ENCODE measurements at regions not wholly inside any gene's neighbourhood (a gene's known extent, or its start where the extent isn't known, plus 50 kb on each side); places are given as distances from the start of the nearest gene placed in this dataset.
"Not testable (repeated sequence)": the region's sequence is repeated elsewhere in the genome, so short reads cannot be mapped to it uniquely, and the experiment has no call there.

DNA sequence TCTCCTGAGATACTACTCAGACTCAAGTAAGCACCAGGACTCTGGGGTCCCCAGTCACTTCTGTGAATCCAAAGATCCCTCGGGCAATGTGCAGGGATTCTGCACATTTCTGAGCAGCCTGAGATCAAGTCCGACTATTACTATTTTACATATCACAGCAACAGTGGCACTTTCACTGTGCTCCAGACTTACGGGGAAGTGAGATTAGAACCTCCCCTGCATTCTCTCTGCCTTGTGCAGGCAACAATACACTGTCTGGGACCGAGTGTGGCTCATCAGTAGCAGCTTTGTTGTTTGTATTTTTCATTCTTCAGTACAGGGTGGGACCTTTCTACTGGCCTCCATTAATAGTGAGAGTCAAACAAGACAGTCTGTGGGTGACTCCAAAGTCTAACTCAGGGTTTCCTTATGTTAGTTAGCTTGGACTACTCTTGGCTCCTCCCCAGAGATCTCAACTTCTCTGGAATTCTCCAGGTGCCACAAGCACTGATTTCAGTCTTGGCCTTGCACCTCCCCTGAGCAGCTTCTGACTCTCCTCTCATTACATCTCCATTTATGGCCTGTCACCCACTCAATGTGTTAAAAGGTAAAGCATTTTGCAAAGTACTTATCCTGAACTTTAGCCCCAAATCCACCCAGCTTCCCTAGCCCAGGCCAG is 76.2 kb upstream of the TOP3B start:
- H3K4me3 ChIP-seq = no peak overlapping the region
- no peaks in the 10 kb centered on the region for H3K27me3 ChIP-seq
- H3K4me1 ChIP-seq = no peaks in the 10 kb centered on the region
- H3K27ac ChIP-seq = no peak overlapping the region
- no peaks in the 10 kb centered on the region for H3K9me3 ChIP-seq
- TF ChIP-seq POLR2A (IDR thresholded peaks at IDR 0.05) = no peak
- TF ChIP-seq, protein P1, sequence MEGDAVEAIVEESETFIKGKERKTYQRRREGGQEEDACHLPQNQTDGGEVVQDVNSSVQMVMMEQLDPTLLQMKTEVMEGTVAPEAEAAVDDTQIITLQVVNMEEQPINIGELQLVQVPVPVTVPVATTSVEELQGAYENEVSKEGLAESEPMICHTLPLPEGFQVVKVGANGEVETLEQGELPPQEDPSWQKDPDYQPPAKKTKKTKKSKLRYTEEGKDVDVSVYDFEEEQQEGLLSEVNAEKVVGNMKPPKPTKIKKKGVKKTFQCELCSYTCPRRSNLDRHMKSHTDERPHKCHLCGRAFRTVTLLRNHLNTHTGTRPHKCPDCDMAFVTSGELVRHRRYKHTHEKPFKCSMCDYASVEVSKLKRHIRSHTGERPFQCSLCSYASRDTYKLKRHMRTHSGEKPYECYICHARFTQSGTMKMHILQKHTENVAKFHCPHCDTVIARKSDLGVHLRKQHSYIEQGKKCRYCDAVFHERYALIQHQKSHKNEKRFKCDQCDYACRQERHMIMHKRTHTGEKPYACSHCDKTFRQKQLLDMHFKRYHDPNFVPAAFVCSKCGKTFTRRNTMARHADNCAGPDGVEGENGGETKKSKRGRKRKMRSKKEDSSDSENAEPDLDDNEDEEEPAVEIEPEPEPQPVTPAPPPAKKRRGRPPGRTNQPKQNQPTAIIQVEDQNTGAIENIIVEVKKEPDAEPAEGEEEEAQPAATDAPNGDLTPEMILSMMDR (IDR thresholded peaks at IDR 0.05) = no peak
- no peak for DNase-seq
- no peaks in the 10 kb centered on the region for H3K36me3 ChIP-seq

DNA sequence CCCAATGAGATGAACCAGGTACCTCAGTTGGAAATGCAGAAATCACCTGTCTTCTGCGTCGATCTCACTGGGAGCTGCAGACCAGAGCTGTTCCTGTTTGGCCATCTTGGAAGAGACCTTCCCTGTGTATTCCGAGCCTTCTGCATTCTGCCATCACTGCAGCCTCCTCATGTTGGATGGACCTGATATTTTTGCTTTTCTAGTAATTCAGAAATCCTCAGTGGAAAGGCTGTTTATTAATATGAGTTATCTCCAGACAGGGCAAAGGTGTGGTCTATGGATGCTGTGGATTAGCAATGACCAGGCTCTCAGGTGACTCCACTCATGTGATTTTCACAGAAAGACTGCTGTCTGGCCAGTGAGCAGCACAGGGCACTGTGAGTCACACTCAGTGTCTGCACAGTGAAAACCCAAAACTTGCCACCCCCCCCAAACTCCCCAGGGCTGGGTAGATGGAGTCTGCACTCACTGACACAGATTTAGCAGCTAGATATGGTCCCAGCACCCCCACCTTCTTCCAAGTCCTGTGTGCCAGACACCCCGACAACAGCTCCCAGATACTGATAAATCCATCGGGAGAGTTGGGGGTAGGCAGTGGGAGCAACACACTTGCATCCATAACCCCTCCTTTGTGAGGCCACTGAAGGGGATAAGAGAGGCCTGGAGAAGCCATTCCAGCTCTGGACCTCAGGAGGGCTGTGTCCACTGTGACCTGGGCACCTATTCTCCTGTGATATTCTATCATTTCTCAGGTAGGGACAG is 75.2 kb upstream of the TOP3B start:
- no peak overlapping the region for H3K4me3 ChIP-seq
- H3K27ac ChIP-seq = no peak overlapping the region
- no peaks in the 10 kb centered on the region for H3K9me3 ChIP-seq
- no peaks in the 10 kb centered on the region for H3K27me3 ChIP-seq
- no peaks in the 10 kb centered on the region for H3K4me1 ChIP-seq
- no peak for TF ChIP-seq POLR2A (IDR thresholded peaks at IDR 0.05)
- TF ChIP-seq, protein P1 (IDR thresholded peaks at IDR 0.05) = no peak
- no peaks in the 10 kb centered on the region for H3K36me3 ChIP-seq
- no peak for DNase-seq

DNA sequence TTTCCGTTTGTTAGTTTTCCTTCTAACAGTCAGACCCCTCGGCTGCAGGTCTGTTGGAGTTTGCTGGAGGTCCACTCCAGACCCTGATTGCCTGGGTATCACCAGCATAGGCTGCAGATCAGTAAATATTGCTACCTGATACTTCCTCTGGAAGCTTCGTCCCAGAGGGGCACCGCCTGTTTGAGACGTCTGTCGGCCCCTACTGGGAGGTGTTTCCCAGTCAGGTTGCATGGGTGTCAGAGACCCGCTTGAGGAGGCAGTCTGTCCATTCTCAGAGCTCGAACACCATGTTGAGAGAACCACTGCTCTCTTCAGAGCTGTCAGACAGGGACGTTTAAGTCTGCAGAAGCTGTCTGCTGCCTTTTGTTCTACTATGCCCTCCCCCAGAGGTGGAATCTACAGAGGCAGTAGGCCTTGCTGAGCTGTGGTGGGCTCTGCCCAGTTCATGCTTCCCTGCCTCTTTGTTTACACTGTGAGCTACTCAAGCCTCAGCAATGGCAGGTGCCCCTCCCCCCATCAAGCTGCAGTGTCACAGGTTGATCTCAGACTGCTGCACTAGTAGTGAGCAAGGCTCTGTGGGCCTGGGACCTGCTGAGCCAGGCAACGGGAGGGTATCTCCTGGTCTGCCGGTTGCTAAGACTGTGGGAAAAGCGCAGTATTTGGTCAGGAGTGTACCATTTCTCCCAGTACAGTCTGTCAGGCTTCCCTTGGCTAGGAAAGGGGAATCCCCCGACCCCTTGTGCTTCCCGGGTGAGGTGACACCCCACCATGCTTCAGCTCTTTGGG is 74.4 kb upstream of the TOP3B start:
- not testable (repeated sequence) for H3K4me3 ChIP-seq, H3K36me3 ChIP-seq, H3K4me1 ChIP-seq, H3K9me3 ChIP-seq, H3K27me3 ChIP-seq, H3K27ac ChIP-seq, DNase-seq

DNA sequence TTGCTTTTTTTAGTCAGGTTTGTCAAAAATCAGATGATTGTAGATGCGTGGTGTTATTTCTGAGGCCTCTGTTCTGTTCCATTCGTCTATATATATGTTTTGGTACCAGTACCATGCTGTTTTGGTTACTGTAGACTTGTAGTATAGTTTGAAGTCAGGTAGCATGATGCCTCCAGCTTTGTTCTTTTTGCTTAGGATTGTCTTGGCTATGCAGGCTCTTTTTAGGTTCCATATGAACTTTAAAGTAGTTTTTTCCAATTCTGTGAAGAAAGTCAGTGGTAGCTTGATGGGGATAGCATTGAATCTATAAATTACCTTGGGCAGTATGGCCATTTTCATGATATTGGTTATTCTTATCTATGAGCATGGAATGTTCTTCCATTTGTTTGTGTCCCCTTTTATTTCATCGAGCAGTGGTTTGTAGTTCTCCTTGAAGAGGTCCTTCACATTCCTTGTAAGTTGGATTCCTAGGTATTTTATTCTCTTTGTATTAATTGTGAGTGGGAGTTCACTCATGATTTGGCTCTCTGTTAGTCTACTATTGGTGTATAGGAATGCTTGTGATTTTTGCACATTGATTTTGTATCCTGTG is 70.1 kb upstream of the TOP3B start:
- H3K27me3 ChIP-seq, H3K27ac ChIP-seq, H3K36me3 ChIP-seq, H3K4me1 ChIP-seq, DNase-seq, H3K4me3 ChIP-seq, H3K9me3 ChIP-seq: not testable (repeated sequence)

DNA sequence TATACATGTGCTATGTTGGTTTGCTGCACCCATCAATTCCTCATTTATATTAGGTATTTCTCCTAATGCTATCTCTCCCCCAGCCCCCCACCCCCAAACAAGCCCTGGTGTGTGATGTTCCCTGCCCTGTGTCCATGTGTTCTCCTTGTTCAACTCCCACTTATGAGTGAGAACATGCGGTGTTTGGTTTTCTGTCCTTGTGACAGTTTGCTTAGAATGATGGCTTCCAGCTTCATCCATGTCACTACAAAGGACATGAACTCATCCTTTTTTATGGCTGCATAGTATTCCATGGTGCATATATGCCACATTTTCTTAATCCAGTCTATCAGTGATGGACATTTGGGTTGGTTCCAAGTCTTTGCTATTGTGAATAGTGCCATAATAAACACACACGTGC is 68.4 kb upstream of the TOP3B start:
- not testable (repeated sequence) for H3K9me3 ChIP-seq, H3K36me3 ChIP-seq, H3K4me1 ChIP-seq, DNase-seq, H3K27me3 ChIP-seq, H3K27ac ChIP-seq, H3K4me3 ChIP-seq

DNA sequence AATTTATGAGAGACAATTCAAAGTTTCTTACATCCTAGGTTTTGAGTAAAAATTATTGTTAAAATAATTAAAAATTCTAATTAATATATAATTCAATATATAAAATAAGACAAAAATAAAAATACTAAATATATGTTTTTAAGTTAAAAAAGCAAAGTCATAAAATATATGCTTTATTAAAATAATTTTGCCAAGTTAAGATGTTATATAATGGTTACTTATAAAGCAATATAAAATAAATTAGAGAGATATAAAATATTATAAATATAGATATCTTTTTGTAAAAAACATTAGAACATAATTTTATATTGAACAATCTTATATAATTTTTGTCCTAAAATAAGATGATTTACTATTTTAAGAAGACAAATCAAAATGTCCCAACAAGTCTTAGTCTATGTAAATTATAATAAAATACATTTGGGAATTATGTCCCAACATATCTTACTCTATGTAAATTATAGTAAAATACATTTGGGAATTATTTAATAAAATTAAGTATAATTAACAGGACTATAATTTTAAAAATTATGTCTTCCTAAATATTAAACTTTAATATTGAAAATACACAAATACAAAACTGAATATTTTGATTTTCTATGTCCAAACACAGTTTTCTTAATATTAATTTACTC is 67.7 kb upstream of the TOP3B start:
- no peak overlapping the region for H3K4me3 ChIP-seq
- DNase-seq = no peak
- H3K36me3 ChIP-seq = no peaks in the 10 kb centered on the region
- H3K27ac ChIP-seq = no peak overlapping the region
- TF ChIP-seq, protein P1 (IDR thresholded peaks at IDR 0.05) = no peak
- TF ChIP-seq POLR2A (IDR thresholded peaks at IDR 0.05) = no peak
- no peaks in the 10 kb centered on the region for H3K4me1 ChIP-seq
- no peaks in the 10 kb centered on the region for H3K9me3 ChIP-seq
- no peaks in the 10 kb centered on the region for H3K27me3 ChIP-seq

Data from Peyer's patch (tissue), 4 donors.